ENCODE measurements at regions not wholly inside any gene's neighbourhood (a gene's known extent, or its start where the extent isn't known, plus 50 kb on each side); places are given as distances from the start of the nearest gene placed in this dataset.

GRCh38 chr20:24808616-24809015 is 140.5 kb upstream of the CST7 start:
- in situ Hi-C loops (cut with MboI; ENCODE audit: low sequenced_read_pairs): no loop called here
- no peak for TF ChIP-seq MXI1 (IDR thresholded peaks at IDR 0.05; ENCODE audit: borderline replicate concordance, low read depth, low read length)
- TF ChIP-seq FOS (IDR thresholded peaks at IDR 0.05; ENCODE audit: low read depth, low read length): no peak
- no peak for TF ChIP-seq RCOR1 (IDR thresholded peaks at IDR 0.05; ENCODE audit: insufficient replicate concordance, low read length)
- no peak for TF ChIP-seq NFE2L2 (IDR thresholded peaks at IDR 0.05; ENCODE audit: low read depth, low read length)
- no peak for TF ChIP-seq MAZ (IDR thresholded peaks at IDR 0.05; ENCODE audit: borderline replicate concordance, low read depth, low read length)
- TF ChIP-seq SMC3 (IDR thresholded peaks at IDR 0.05; ENCODE audit: low read depth, low read length): no peak
- Histone ChIP-seq H3K9me3 (ENCODE audit: control insufficient read depth, insufficient read depth, low read length) (no peaks in the 10 kb centered on the region), H3K14ac (replicated peaks; ENCODE audit: low read depth, low read length) (no peak overlapping the region), H2AK9ac (replicated peaks; ENCODE audit: low read depth, low read length, poor library complexity) (no peak overlapping the region), H4K5ac (ENCODE audit: low read depth, low read length) (no peak overlapping the region), H3K9ac (ENCODE audit: low read depth, low read length) (no peak overlapping the region), H3K27me3 (ENCODE audit: control insufficient read depth, insufficient read depth, low read length) (peaks cover 2% of the 10 kb centered on the region; the same call in 1 of the 2 replicates), H3K27ac (ENCODE audit: insufficient read depth, low read length) (no peak overlapping the region), H3K4me2 (ENCODE audit: low read depth, low read length) (no peak overlapping the region), H2AK5ac (ENCODE audit: low read depth, low read length) (no peak overlapping the region), H4K8ac (ENCODE audit: low read depth in 2 of 2, low read length in 2 of 2) (no peak overlapping the region), H3K4me1 (ENCODE audit: control insufficient read depth, insufficient read depth, low read length) (no peaks in the 10 kb centered on the region), H3K79me1 (ENCODE audit: low read depth in 1 of 2, low read length in 2 of 2) (no peaks in the 10 kb centered on the region), H2BK20ac (ENCODE audit: low read depth, low read length) (no peak overlapping the region), H3K4me3 (ENCODE audit: insufficient read depth, low read depth, low read length) (no peak overlapping the region), H4K20me1 (ENCODE audit: insufficient read depth, low read length) (no peaks in the 10 kb centered on the region), H3K36me3 (ENCODE audit: control insufficient read depth, insufficient read depth, low read length) (no peaks in the 10 kb centered on the region), H3K23ac (ENCODE audit: low read depth, low read length) (no peak overlapping the region), H4K91ac (ENCODE audit: insufficient read depth, low read depth, low read length) (no peak overlapping the region), H2BK15ac (ENCODE audit: low read depth, low read length) (no peak overlapping the region), H3K56ac (ENCODE audit: extremely low read depth, insufficient read depth, low read length) (no peak overlapping the region), H3K18ac (ENCODE audit: low read depth, low read length) (no peak overlapping the region), H3K9me1 (ENCODE audit: insufficient read depth, low read length) (no peaks in the 10 kb centered on the region), H2AFZ (replicated peaks; ENCODE audit: low read length, poor library complexity) (peak overlapping the region; percentile 23), H2BK120ac (ENCODE audit: low read depth, low read length) (no peak overlapping the region), H3K4ac (ENCODE audit: low read depth, low read length) (no peak overlapping the region), H2BK5ac (ENCODE audit: low read depth, low read length, poor library complexity, severe bottlenecking) (no peak overlapping the region)
- dilution Hi-C loops (cut with HindIII; ENCODE audit: low sequenced_read_pairs, unreplicated experiment): no loop called here
- ChIA-PET CTCF (no interaction called here), POLR2A (ENCODE audit: unreplicated experiment) (no interaction called here)
- ATAC-seq (ENCODE audit: low read depth): no peak
- 62% methylated on average over 5 of the region's 10 CpGs; no CpG with 5 or more reads in 1 of the 2 experiments for WGBS, 2 experiments (ENCODE audit: extremely low coverage in 2 of 2, insufficient read length in 1 of 2)
- no TSS peak for BruUV-seq (replicated peaks)
- no peak for DNase-seq
- intact Hi-C loops (cut with micrococcal nuclease): no loop called here
